Testis (tissue), 2 donors: ENCODE measurements at regions not wholly inside any gene's neighbourhood (a gene's known extent, or its start where the extent isn't known, plus 50 kb on each side); places are given as distances from the start of the nearest gene placed in this dataset.

Source experiments
- DNase-seq: peaks from one replicate; pipeline ENCODE4 v3.0.0-alpha.2; 2019
- H3K27ac ChIP-seq, 2 donors: fragments of 200-600 bp; sonication (generic); one replicate each; pipeline ENCODE4 v1.5.1; 2019
- H3K27me3 ChIP-seq: fragments of 200-600 bp; sonication (generic); one replicate; pipeline ENCODE4 v1.5.1; 2019
- H3K36me3 ChIP-seq: fragments of 200-600 bp; sonication (generic); one replicate; pipeline ENCODE4 v1.5.1; 2017; ENCODE audit warnings: low read depth; ENCODE audit errors: missing control alignments
- H3K4me1 ChIP-seq: fragments of 200-600 bp; sonication (generic); one replicate; pipeline ENCODE4 v1.5.1; 2019
- H3K4me3 ChIP-seq, 2 donors: fragments of 200-600 bp; sonication (generic); one replicate each; pipeline ENCODE4 v1.5.1; 2017 to 2019
- H3K9me3 ChIP-seq: fragments of 200-600 bp; sonication (generic); one replicate; pipeline ENCODE4 v1.5.1; 2017
- CTCF ChIP-seq, 3 experiments: fragments of 450-650 bp in 2 of 3; fragments of 200-600 bp in 1 of 3; sonication (generic) in 1 of 3; IDR thresholded peaks; one replicate each; pipeline ENCODE4 v1.5.1; 2016 to 2019; ENCODE audit warnings: antibody characterized with exemption in 3 of 3, mild to moderate bottlenecking in 2 of 3, moderate library complexity in 1 of 3
- POLR2A ChIP-seq: fragments of 450-650 bp; IDR thresholded peaks from one replicate; pipeline ENCODE4 v1.6.1; 2017; ENCODE audit warnings: antibody characterized with exemption, mild to moderate bottlenecking, moderate library complexity
- WGBS, 2 donors: methylation state at CpG; one replicate each; pipeline ENCODE4 v1.1.5; 2018; 5-methylcytosine and 5-hydroxymethylcytosine counted together
- intact Hi-C: fragments of 100-400 bp; cut with DNase I; formaldehyde crosslinking; loops from one replicate; pipeline ENCODE4 v1.15.1; 2023; ENCODE audit warnings: low total_unique reads

GRCh38 chr4:162502109-162502508 lies 338.3 kb upstream of the FSTL5 start:
- no peak overlapping the region for H3K27ac ChIP-seq
- no peak overlapping the region for H3K4me3 ChIP-seq
- no peak for DNase-seq
- no peaks in the 10 kb centered on the region for H3K36me3 ChIP-seq
- intact Hi-C loops, result no loop called here
- no peaks in the 10 kb centered on the region for H3K4me1 ChIP-seq
- H3K27me3 ChIP-seq, result no peaks in the 10 kb centered on the region
- no peaks in the 10 kb centered on the region for H3K9me3 ChIP-seq
- no peak for TF ChIP-seq CTCF (IDR thresholded peaks at IDR 0.05)
- TF ChIP-seq POLR2A, result no peak

- H3K4me3 ChIP-seq, result no peak overlapping the region
- no peaks in the 10 kb centered on the region for H3K27me3 ChIP-seq
- intact Hi-C loops, result no loop called here
- no peaks in the 10 kb centered on the region for H3K9me3 ChIP-seq
- H3K36me3 ChIP-seq, result no peaks in the 10 kb centered on the region
- no peaks in the 10 kb centered on the region for H3K4me1 ChIP-seq
- WGBS, 2 donors, result 95 to 98% methylated on average over 1 of the region's 1 CpG
- TF ChIP-seq POLR2A, result no peak
- TF ChIP-seq CTCF (IDR thresholded peaks at IDR 0.05), result peak in 1 of 3 experiments; percentile 38
- no peak overlapping the region for H3K27ac ChIP-seq
- DNase-seq, result no peak
Observed at GRCh38 chr4:162499478-162499877, 335.7 kb upstream of the FSTL5 start.

- 54 to 58% methylated on average over 2 of the region's 2 CpGs for WGBS, 2 donors
- Histone ChIP-seq H3K4me3 (no peak overlapping the region), H3K9me3 (no peaks in the 10 kb centered on the region), H3K36me3 (no peaks in the 10 kb centered on the region), H3K4me1 (no peaks in the 10 kb centered on the region), H3K27me3 (no peaks in the 10 kb centered on the region), H3K27ac (no peak overlapping the region)
- intact Hi-C loops, result no loop called here
- no peak for DNase-seq
- TF ChIP-seq POLR2A (no peak), CTCF (IDR thresholded peaks at IDR 0.05) (no peak)
Observed at GRCh38 chr4:162498168-162498567, 334.4 kb upstream of the FSTL5 start.

GRCh38 chr4:162497564-162498167 lies 333.9 kb upstream of the FSTL5 start:
- no peaks in the 10 kb centered on the region for H3K4me1 ChIP-seq
- WGBS, 2 donors, result 4% methylated on average over 5 of the region's 5 CpGs
- no peaks in the 10 kb centered on the region for H3K27me3 ChIP-seq
- TF ChIP-seq POLR2A (no peak), CTCF (IDR thresholded peaks at IDR 0.05) (peak; percentile 43 to 89 (median 84))
- intact Hi-C loops, result no loop called here
- DNase-seq, result no peak
- no peak overlapping the region for H3K27ac ChIP-seq
- no peaks in the 10 kb centered on the region for H3K9me3 ChIP-seq
- no peak overlapping the region for H3K4me3 ChIP-seq
- no peaks in the 10 kb centered on the region for H3K36me3 ChIP-seq

GRCh38 chr4:162494935-162495334 lies 331.1 kb upstream of the FSTL5 start:
- H3K9me3 ChIP-seq, result no peaks in the 10 kb centered on the region
- no peaks in the 10 kb centered on the region for H3K27me3 ChIP-seq
- intact Hi-C loops, result no loop called here
- H3K27ac ChIP-seq, result no peak overlapping the region
- no peak for DNase-seq
- TF ChIP-seq POLR2A, result no peak
- no peak for TF ChIP-seq CTCF (IDR thresholded peaks at IDR 0.05)
- WGBS, 2 donors, result 69 to 70% methylated on average over 2 of the region's 2 CpGs
- no peak overlapping the region for H3K4me3 ChIP-seq
- no peaks in the 10 kb centered on the region for H3K4me1 ChIP-seq
- H3K36me3 ChIP-seq, result no peaks in the 10 kb centered on the region
